NCI-H526 (cell line): ENCODE measurements at regions not wholly inside any gene's neighbourhood (a gene's known extent, or its start where the extent isn't known, plus 50 kb on each side); places are given as distances from the start of the nearest gene placed in this dataset.
"Not testable (repeated sequence)": the region's sequence is repeated elsewhere in the genome, so short reads cannot be mapped to it uniquely, and the experiment has no call there.

Experiments
- DNase-seq, 2 experiments: peaks; one replicate each; lab custom pipeline; 2025; lab: John Stamatoyannopoulos, UW

DNA sequence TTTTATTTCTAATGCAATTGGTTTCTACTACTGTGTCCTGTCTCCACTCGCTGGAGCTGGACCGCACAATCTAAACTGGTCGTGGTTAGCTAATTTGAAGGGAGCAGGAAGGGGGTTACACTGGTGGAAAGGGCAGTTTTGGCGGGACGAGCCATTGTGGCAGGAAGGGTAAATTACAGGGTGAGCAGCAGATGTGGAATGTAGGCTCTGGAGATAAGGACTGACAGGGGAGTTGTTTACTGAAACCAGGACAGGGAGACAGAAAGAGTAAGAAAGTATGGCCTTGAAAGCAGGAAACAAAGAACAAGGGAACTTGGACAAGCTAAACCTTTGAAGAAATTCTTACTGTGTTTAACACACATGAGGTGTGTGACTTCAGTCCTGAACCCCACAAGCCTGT is 147.8 kb downstream of the ATXN7L3B start:
- DNase-seq: no peak

DNA sequence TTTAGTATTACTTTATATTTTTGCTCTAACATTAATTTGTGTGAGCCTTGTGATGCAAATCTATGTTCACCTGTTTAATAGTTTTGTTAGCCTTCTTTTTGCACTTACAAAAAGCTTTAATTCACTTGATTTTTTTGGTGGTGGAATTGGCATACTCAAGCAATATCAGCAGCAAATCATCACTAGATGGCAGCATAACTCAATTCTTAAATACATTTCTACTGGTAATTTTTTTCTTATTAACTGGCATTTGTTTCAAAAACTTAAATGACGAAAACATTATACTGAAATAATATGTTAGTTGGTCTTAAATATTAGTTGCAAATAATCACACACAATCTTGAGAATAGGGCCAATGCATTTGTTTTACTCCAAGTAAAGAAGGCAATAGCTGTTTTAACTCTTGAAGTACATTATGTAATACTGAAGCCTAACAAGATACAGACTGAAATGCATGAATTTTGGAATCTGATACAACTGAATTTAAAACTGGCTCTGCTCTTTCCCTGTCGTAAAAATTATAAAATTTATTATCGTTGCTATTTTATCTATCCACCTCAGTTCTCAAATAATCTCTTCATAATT is 151.5 kb downstream of the ATXN7L3B start:
- peak; percentile 2 to 49 for DNase-seq

DNA sequence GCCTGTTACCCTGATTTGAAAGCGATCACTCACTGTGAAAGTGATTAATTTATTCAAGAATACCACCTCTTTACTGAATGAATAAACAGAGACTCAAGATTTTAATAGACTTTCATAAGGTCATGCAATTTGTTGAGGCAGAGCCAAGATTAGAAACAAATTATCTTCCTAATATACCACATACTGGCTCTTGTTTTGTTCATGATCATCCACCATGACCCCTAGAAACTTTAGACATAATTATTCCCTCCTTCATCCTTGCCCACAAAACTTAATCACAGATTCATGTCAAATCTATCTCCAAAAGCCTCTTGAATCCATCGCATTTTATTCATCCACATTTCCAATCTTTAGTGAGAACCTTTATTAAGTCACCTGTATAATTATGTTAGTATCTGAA is 152.3 kb downstream of the ATXN7L3B start:
- no peak for DNase-seq

DNA sequence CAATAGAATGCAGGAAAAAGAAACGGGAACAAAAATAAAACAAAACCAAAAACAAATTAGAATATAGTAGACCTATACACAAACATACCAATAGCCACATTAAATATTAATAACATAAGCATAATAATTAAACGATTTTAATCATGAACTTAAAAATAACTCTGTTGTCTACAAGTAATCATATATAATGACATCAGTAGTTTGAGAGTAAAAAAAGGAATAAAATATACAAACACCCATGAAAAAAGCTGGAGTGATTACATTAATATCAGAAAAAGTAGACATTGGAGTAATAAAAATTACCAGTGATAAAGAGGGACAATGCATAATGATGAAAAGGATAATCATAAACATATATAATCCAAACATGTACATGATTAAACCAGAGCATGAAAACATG is 181.8 kb downstream of the ATXN7L3B start:
- DNase-seq: no peak

DNA sequence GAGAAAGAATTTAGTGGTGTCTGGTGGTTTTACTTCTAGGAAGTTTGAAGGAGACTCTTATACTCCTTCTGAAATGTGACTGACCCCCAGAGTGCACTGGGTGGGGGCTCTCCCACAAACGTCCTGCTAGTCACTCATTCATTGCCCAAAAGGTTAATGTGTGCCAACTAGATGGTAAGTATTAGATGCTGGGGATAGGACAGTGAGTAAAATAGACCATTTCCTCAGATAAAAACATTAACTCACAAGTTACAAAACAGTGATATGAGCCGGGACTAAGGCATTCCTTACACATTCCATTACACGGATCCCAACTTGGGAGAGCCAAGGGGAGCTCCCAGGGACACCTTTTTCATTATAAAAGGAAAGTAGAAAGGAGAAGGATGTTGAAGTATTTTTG is 185.1 kb downstream of the ATXN7L3B start:
- DNase-seq: no peak

DNA sequence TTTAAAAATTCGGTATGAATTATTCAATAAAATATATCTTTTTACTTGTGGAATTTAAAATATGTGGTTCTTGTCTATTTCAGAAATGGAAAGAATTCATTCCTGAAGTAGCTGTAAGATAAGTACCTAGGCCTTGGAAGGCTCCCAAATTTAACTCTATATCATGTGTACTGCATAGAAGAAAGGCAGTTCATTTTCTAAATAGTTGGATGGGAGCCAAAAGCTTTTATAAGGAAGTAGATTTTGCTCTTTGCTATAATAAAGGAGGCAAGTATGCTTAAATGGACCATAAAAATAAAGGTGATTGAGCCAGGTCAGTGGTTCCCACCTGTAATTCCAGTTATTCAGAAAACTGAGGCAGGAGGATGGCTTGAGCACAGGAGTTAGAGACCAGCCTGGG is 187.5 kb downstream of the ATXN7L3B start:
- no peak for DNase-seq

DNA sequence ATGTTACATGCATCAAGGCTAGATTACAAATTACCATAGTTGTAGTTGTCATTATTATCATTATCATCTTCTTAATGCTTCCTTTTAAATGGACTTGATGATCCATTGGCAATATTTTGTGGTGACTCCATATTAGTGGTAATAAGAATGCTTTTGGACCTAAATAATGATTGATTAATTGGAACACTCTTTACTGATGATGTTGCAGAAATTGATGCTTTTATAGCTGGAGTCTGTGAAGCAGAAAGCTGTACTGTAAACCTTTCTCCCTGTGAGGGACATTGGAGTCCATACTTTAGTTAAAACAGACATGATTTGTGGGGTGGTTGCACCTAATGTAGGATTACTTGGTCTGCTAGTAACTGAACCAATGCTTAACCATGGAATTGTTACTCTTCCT is 190.4 kb downstream of the ATXN7L3B start:
- no peak for DNase-seq

DNA sequence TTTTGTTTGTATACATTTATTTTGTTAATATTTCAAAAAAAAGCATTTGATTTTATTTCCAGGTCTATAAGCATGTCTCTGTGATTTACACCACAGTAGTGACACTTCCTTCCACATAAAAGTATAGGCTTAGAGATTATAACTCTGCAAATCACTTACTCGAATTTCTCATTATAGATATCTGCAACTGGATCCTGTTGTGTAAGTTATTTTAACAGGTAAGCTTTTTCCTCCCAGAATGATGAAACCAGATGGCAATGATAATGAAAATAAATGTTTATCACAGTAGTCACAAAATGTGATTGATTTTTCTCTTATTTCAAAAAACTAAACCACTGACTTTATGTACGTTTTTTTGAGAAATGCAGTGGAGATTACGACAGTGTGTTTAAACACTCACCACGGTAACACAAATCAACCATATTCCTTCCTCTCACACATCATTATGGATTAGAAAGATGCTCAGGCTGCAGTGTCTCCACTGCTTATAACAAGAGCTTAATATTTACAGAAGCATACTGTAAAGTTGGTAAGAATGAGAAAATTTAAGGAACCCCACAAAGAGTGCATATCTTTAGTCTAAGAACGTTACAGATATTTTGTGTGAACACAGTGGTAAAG is 194.6 kb downstream of the ATXN7L3B start:
- no peak for DNase-seq

DNA sequence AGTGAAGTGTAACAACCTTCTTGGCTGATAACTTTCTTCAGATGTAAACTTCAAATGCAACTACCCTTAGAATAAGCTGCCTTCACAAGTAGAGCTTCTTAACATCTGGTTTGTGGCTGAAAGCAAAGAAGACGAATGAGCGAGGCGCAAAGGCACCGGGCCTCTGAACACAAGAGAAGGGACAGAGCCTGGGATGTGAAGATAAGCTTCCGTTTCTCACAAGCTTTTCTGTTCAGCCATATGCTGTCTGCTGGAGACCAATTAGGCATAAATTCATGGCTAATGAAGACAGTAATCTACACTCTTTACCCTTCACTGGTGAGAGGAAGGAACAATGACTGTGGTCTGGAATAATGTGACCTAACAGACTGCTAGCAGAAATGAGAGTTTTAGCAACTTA is 195.2 kb downstream of the ATXN7L3B start:
- no peak for DNase-seq

DNA sequence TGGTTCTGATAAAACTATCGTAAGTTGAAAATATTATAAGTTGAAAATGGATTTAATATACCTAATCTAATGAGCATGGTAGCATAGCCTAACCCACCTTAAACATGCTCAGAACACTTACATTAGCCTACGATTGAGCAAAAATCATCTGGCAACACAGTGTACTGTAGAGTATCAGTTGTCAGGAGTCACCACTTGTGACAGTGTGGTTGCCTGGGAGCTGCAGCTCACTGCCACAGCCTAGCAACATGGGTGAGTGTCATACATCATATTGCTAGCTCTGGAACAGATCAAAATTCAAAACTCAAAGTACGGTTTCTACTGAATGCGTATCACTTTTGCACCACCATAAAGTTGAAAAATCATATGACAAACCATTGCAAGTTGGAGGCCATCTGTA is 203.5 kb downstream of the ATXN7L3B start:
- DNase-seq: no peak

DNA sequence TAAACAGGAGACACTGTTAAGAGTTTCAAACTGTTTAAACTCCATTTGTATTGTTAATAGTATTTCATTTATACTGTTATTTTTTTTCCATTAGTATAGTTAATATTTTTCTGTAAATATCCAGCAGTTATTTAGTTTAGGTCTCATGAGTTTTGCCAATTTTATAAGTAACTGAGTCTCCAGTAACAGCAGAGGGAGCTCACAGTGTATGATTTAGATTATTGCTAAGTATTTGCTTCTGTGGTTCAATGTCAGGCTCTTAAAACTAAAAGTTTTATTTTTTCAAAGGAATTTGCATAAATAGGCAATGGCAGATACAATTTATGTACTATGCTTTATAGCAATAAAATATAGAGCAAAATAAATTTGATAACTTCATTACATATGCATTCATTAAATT is 209.7 kb downstream of the ATXN7L3B start:
- DNase-seq: no peak

DNA sequence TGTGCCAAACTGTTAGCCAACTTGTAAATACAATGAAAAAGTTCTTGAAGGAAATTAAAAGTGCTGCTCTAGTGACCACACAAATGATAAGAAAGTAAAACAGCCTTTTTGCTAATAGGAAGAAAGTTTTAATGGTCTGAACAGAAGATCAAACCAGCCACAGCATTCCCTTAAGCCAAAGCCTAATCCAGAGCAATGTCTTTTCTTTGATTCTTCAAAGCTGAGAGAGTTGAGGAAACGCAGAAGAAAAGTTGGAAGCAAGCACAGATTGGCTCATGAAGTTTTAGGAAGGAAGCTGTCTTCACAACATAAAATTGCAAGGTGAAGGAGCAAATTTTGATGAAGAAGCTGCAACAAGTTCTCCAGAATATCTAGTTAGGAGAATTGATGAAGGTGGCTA is 213.8 kb downstream of the ATXN7L3B start:
- DNase-seq: no peak

DNA sequence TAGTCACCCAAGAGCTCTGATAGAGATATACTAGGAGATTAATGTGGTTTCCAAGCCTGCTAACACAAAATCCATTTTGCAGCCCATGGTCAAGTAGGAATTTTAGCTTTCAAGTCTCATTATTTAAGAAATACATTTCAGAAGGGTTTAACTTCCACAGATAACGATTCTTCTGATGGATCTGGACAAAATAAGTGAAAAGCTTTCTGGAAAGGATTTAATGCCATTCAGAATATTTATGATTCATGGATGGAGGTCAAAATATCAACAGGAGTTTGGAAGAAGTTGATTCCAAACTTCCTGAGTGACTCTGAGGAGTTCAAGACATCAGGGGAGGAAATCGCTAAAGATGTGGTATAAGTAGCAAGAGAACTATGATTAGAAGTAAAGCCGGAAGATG is 214.6 kb downstream of the ATXN7L3B start:
- no peak for DNase-seq

DNA sequence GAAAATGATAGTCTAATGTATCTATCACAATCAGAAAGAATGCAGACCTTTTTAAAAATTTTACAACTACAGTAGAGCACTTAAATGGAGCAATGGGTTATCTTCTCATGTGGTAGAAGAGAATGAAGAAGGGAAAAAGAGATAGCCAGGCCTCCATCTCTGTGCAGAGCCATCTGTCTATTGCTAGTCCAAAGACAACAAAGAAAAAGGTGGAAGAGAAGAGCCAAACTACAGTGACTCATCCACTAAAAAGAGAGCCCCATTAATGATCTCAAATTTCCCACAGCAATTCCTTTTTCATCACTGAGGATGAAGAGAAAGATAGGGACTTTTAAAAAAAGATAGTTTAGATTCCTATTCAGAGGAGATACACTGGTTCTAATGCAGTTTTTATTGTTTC is 232.9 kb downstream of the ATXN7L3B start:
- no peak for DNase-seq

DNA sequence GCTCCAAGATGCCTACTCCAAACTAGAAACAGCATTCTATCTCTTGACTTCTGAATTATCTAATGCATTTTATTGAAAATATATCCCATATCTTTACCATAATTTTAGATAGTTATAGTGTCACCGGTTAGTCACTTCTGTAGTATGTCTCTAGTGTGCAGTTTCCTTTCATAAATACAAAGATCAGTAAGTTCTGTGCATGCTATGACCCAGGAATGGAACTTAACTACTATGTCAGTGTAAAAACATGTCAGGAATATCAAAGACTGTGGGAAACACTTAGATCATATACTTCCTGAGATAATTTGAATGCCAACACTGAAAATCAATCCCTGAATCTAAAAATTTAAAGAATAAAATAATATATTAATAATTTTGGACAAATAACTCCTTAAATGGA is 237.6 kb downstream of the ATXN7L3B start:
- DNase-seq: no peak

DNA sequence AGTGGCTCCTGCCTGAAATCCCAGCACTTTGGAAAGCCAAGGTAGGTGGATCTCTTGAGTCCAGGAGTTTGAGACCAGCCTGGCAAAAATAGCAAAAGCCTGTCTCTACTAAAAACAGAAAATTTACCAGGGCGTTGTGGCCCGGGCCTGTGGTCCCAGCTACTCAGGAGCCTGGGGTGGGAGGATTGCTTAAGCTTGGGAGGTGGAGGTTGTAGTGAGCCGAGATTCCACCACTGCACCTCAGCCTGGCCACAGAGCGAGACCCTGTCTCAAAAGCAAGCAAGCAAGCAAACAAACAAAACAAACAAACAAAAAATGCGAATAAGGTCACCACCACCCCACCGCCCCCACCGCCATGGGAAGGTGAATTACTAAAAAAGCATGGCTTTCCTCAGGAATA is 238.7 kb downstream of the ATXN7L3B start:
- DNase-seq: no peak

DNA sequence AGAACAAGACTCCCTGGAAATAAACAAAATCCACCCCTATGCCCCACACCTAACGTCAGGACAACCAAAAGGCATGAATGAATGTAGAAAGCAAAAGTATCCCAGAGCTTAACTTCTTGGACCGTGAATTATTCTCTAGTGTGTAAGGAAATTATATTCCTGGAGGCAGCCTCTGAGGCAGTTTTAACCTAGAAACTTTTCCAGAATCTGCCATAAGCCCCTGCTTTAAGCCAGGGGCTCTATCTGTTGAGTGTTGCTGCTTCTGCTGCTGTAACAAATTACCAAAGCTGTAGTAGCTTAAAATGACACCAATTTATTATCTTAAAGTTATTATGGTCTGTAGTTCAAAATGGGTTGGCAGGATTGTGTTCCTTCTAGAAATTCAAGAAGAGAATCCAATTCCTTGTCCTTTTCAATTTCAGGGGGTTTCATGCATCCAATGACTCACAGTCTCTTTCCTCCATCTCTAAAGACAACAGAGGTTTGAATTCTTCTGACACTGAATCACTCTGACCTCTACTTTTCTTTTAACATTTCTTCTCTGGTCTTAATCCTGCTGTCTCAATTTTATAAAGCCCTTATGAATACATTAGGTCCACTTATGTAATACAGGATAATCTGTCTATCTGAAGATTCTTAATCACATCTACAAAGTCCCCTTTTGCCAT is 242.7 kb downstream of the ATXN7L3B start:
- no peak for DNase-seq

DNA sequence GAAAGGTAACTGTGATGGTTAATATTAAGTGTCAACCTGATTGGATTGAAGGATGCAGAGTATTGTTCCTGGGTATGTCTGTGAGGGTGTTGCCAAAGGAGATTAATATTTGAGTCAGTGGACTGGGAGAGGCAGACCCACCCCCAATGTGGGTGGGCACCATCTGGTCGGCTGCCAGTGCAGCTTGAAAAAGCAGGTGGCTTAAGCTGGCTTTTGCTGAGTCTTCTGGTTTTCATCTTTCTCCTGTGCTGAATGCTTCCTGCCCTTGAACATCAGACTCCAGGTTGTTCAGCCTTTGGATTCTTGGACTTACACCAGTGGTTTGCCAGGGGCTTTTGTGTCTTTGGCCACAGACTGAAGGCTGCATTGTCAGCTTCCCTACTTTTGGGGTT is 243.2 kb downstream of the ATXN7L3B start:
- not testable (repeated sequence) for DNase-seq

DNA sequence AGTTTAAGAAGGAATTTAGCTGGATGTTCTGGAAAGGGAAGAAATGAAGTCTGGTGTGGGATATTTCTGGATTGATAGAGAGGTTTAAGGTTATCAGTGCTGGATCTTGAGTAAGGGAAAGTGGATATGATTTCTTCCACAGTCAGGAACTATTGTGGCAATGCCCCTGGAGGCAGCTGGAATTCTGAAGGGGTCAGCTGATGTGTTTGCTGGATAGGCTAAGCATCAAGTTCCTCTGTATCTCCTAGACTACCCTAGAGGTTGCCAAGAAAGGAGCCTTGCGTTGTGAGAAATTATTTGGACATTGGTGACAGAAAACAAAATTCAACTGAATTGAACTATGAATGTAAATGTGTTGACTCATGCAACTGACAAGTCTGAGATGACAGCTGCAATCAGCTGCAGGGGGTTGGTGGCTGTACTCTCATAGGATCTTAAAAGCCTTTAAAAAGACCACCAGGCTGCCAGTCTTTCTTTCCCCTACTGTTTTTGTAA is 244.4 kb downstream of the ATXN7L3B start:
- DNase-seq: no peak

DNA sequence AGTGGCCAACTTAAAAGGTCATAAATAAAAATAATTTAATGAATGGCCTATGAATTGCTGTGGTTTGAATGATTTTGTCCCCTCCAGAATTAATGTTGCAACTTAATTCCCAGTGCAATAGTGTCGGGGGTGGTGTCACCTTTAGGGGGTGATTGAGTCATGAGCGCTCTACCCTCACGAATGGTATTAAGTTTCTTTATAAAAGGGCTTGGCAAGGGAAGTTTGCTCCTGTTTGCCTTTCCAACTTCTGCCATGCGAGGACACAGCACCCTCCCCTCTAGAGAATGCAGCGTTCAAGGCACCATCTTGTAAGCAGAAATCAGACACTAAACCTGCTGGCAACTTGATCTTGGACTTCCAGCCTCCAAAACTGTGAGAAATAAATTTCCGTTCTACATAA is 253.3 kb downstream of the ATXN7L3B start:
- no peak for DNase-seq

DNA sequence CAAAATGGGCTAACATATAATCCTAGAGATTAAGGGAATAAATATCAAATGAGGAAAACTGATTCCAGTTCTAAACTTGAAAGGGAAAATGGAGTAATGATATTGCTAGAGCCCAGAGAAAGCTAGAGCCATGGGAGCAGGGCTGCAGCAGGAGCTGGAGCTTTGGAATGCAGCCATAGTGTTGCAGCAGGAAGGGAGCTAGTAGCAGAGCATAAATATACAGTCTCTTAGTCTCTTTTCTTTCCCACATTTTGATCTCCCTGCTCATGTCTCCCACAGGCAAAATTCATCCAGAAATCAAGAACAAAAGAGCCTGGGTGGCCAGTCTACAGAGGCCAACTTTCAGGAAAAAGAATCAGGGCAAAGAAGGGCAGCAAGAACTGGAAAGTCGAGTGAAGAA is 253.7 kb downstream of the ATXN7L3B start:
- no peak for DNase-seq

DNA sequence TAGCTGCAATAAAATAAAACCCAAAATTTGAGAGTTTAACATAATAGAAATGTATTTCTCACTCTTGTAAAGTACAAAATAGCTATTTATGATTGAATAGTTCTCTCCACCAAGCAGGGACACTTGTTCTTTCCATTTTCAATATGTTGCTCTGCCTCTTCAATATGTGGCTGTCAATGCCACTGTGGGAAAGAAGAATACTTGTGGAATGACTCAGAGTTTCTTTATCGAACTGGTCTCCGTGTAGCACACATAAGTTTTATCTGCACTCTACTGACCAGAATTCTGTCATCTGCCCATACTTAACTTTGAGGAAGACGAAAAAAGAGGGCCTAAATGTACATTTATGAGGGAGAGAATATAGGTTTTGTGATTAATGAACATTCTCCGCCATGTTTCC is 256.9 kb downstream of the ATXN7L3B start:
- DNase-seq: no peak

DNA sequence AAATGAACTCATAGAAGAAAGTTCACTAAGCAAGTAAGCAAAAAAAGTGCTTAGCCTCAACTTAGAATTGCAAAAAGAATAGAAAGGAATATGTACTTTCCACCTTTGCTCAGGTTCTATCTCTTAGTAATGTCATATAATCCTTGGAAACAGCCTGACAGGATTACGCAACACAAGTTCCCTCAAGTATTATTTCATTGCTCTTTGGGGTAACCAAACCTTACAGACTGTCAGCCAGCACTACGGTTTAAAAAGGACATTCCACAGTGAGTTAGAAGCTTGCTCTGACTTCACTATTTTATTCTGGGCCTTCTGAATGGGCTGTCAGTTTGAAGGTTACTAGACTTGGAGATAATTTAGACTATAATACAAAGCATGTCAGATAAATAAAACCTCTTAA is 264.0 kb downstream of the ATXN7L3B start:
- DNase-seq: no peak
